ENCODE measurements at regions not wholly inside any gene's neighbourhood (a gene's known extent, or its start where the extent isn't known, plus 50 kb on each side); places are given as distances from the start of the nearest gene placed in this dataset.

- no peak overlapping the region for H3K4me3 ChIP-seq
- intact Hi-C loops (cut with DNase I) = no loop called here
- no peak overlapping the region for H3K27ac ChIP-seq
- no peak for ATAC-seq
- DNase-seq = no peak
- H3K9me3 ChIP-seq = no peaks in the 10 kb centered on the region
- H3K27me3 ChIP-seq = no peaks in the 10 kb centered on the region
- no peaks in the 10 kb centered on the region for H3K36me3 ChIP-seq
- H3K4me1 ChIP-seq = no peaks in the 10 kb centered on the region
- 61% methylated on average over 3 of the region's 3 CpGs for WGBS (ENCODE audit: insufficient coverage, low coverage, low lambda C conversion rate, missing lambda C conversion rate)
- TF ChIP-seq POLR2A (IDR thresholded peaks at IDR 0.05) (no peak), CTCF (IDR thresholded peaks at IDR 0.05) (no peak)
These were observed 206.2 kb downstream of the POSTN start for GRCh38 chr13:37392389-37392788.

DNA sequence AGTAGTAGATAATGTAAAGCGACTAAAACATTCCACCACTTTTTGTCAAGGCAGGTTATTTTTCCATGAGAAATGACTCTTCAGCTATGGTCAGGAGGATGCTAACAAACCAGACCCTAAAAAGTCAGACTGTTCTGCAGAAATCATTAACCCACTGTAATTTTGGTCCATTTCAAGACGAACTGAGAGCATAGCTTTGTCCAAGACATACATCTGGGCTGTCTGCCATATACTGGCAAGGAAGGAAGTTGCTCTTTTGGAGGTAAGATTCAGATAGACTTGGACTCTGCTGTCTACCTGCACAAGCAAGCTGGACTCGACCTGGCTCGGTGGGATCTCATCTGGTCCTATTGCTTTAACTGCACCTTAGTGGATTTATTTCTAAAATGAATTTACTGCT is 207.8 kb downstream of the POSTN start:
- Histone ChIP-seq H3K4me3 (no peak overlapping the region), H3K27ac (no peak overlapping the region), H3K9me3 (no peaks in the 10 kb centered on the region), H3K27me3 (no peaks in the 10 kb centered on the region), H3K4me1 (no peaks in the 10 kb centered on the region), H3K36me3 (no peaks in the 10 kb centered on the region)
- 34% methylated on average over 4 of the region's 4 CpGs for WGBS (ENCODE audit: insufficient coverage, low coverage, low lambda C conversion rate, missing lambda C conversion rate)
- DNase-seq (no peak), ATAC-seq (no peak)
- TF ChIP-seq POLR2A (IDR thresholded peaks at IDR 0.05) (no peak), CTCF (IDR thresholded peaks at IDR 0.05) (no peak)
- intact Hi-C loops (cut with DNase I) = no loop called here

GRCh38 chr13:37385956-37386670 is 212.5 kb downstream of the POSTN start:
- Histone ChIP-seq H3K9me3 (no peaks in the 10 kb centered on the region), H3K27me3 (no peaks in the 10 kb centered on the region), H3K4me1 (no peaks in the 10 kb centered on the region), H3K36me3 (no peaks in the 10 kb centered on the region), H3K27ac (no peak overlapping the region), H3K4me3 (no peak overlapping the region)
- 19% methylated on average over 2 of the region's 2 CpGs for WGBS (ENCODE audit: insufficient coverage, low coverage, low lambda C conversion rate, missing lambda C conversion rate)
- TF ChIP-seq POLR2A (IDR thresholded peaks at IDR 0.05) = no peak
- TF ChIP-seq CTCF (IDR thresholded peaks at IDR 0.05) = no peak
- ATAC-seq = no peak
- DNase-seq = no peak
- intact Hi-C loops (cut with DNase I) = no loop called here

GRCh38 chr13:37385248-37385647 is 213.3 kb downstream of the POSTN start:
- intact Hi-C loops (cut with DNase I) = no loop called here
- no peaks in the 10 kb centered on the region for H3K9me3 ChIP-seq
- H3K27ac ChIP-seq = no peak overlapping the region
- DNase-seq (no peak), ATAC-seq (no peak)
- TF ChIP-seq POLR2A (IDR thresholded peaks at IDR 0.05) (no peak), CTCF (IDR thresholded peaks at IDR 0.05) (no peak)
- no peaks in the 10 kb centered on the region for H3K4me1 ChIP-seq
- no peaks in the 10 kb centered on the region for H3K36me3 ChIP-seq
- 26% methylated on average over 4 of the region's 4 CpGs for WGBS (ENCODE audit: insufficient coverage, low coverage, low lambda C conversion rate, missing lambda C conversion rate)
- no peaks in the 10 kb centered on the region for H3K27me3 ChIP-seq
- H3K4me3 ChIP-seq = no peak overlapping the region

All from right lobe of liver (tissue), 6 donors.